ENCODE measurements at regions not wholly inside any gene's neighbourhood (a gene's known extent, or its start where the extent isn't known, plus 50 kb on each side); places are given as distances from the start of the nearest gene placed in this dataset.
"Not testable (repeated sequence)": the region's sequence is repeated elsewhere in the genome, so short reads cannot be mapped to it uniquely, and the experiment has no call there.

GRCh38 chr14:44607701-44608100 lies 100.6 kb upstream of the FSCB start:
- no peak for TF ChIP-seq CTCF (IDR thresholded peaks at IDR 0.05)
- Histone ChIP-seq H3K27ac (no peak overlapping the region), H3K9me3 (no peaks in the 10 kb centered on the region), H3K27me3 (ENCODE audit: low read depth) (no peaks in the 10 kb centered on the region), H3K4me1 (no peaks in the 10 kb centered on the region), H3K36me3 (no peaks in the 10 kb centered on the region), H3K4me3 (no peak overlapping the region)
- DNase-seq (no peak), ATAC-seq (no peak)
- intact Hi-C loops (cut with DNase I) = no loop called here

GRCh38 chr14:44606576-44606975 lies 99.5 kb upstream of the FSCB start:
- ATAC-seq (no peak), DNase-seq (no peak)
- Histone ChIP-seq H3K4me3 (no peak overlapping the region), H3K27ac (no peak overlapping the region), H3K36me3 (no peaks in the 10 kb centered on the region), H3K27me3 (ENCODE audit: low read depth) (no peaks in the 10 kb centered on the region), H3K4me1 (no peaks in the 10 kb centered on the region), H3K9me3 (no peaks in the 10 kb centered on the region)
- intact Hi-C loops (cut with DNase I) = no loop called here
- TF ChIP-seq CTCF (IDR thresholded peaks at IDR 0.05) = no peak

DNA sequence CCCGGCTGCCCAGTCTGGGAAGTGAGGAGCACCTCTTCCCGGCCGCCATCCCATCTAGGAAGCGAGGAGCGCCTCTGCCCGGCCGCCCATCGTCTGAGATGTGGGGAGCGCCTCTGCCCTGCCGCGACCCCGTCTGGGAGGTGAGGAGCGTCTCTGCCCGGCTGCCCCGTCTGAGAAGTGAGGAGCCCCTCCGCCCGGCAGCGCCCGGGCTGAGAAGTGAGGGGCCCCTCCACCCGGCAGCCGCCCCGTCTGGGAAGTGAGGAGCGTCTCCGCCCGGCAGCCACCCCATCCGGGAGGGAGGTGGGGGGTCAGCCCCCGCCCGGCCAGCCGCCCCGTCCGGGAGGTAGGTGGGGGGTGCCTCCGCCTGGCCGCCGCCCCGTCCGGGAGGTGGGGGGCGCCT lies 94.2 kb upstream of the FSCB start:
- H3K4me1 ChIP-seq; ATAC-seq; H3K36me3 ChIP-seq; H3K27me3 ChIP-seq (ENCODE audit: low read depth); DNase-seq; H3K27ac ChIP-seq; intact Hi-C loops (cut with DNase I); H3K9me3 ChIP-seq; H3K4me3 ChIP-seq: not testable (repeated sequence)

- H3K4me3 ChIP-seq = no peak overlapping the region
- no peaks in the 10 kb centered on the region for H3K36me3 ChIP-seq
- no peaks in the 10 kb centered on the region for H3K9me3 ChIP-seq
- intact Hi-C loops (cut with DNase I) = no loop called here
- H3K27me3 ChIP-seq (ENCODE audit: low read depth) = no peaks in the 10 kb centered on the region
- H3K4me1 ChIP-seq = no peaks in the 10 kb centered on the region
- TF ChIP-seq CTCF (IDR thresholded peaks at IDR 0.05) = no peak
- H3K27ac ChIP-seq = no peak overlapping the region
- ATAC-seq (no peak), DNase-seq (no peak)
Observed at GRCh38 chr14:44589180-44589579, 82.1 kb upstream of the FSCB start.

DNA sequence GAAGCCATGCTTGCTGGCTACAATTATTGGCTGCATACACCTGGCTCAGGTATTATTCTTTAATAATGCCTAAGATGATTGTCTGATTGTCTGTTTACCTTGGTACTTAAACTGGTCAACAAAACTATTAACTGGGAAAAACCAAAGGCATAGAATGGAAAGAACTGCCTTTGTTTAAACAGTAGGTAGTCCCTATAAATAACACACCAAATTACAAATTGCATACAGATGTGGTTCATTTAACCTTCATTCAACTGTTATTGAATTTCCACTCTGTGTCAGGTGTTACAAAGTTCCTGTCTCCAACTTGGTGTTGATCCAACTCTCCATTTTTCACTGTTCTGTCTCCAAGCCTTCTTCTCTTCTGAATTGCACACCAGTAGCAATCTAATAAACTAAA lies 79.8 kb upstream of the FSCB start:
- H3K4me3 ChIP-seq = no peak overlapping the region
- ATAC-seq (no peak), DNase-seq (no peak)
- intact Hi-C loops (cut with DNase I) = no loop called here
- H3K9me3 ChIP-seq = no peaks in the 10 kb centered on the region
- no peaks in the 10 kb centered on the region for H3K27me3 ChIP-seq (ENCODE audit: low read depth)
- TF ChIP-seq CTCF (IDR thresholded peaks at IDR 0.05) = no peak
- H3K4me1 ChIP-seq = no peaks in the 10 kb centered on the region
- no peaks in the 10 kb centered on the region for H3K36me3 ChIP-seq
- H3K27ac ChIP-seq = no peak overlapping the region

DNA sequence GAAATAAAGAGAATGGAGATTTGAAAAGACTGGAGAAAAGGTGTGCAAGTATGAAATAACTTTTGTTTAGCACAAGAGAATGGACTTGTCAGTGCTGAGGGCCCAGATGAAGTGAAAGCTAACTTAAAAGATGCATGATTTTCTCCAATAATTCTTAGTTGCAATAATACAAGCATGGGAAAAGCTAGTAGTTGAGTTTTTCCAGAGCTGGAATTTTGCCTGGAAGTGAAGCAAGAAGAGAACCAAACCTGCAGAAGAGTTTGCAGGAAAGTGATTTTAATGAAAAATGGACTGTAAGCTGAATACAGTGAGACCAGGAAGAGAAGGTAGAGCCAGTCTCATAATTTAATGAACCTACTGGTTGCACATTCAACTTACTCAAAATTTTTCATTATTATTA lies 69.3 kb upstream of the FSCB start:
- H3K4me3 ChIP-seq = no peak overlapping the region
- no peaks in the 10 kb centered on the region for H3K36me3 ChIP-seq
- H3K4me1 ChIP-seq = no peaks in the 10 kb centered on the region
- DNase-seq (no peak), ATAC-seq (no peak)
- no peak overlapping the region for H3K27ac ChIP-seq
- H3K27me3 ChIP-seq (ENCODE audit: low read depth) = no peaks in the 10 kb centered on the region
- TF ChIP-seq CTCF (IDR thresholded peaks at IDR 0.05) = no peak
- intact Hi-C loops (cut with DNase I) = no loop called here
- H3K9me3 ChIP-seq = peaks cover 16% of the 10 kb centered on the region

Measured in lower lobe of right lung (tissue), 2 donors.